Spleen (tissue), 11 donors: ENCODE measurements at regions not wholly inside any gene's neighbourhood (a gene's known extent, or its start where the extent isn't known, plus 50 kb on each side); places are given as distances from the start of the nearest gene placed in this dataset.
"Not testable (repeated sequence)": the region's sequence is repeated elsewhere in the genome, so short reads cannot be mapped to it uniquely, and the experiment has no call there.

Source experiments
- DNase-seq: peaks from one replicate; pipeline ENCODE4 v3.0.0-alpha.2; 2020
- H3K27ac ChIP-seq, 8 donors: fragments of 200-600 bp; sonication (generic) in 7 of 8; 1 replicate in 4 of 8; 2 replicates in 4 of 8; pipeline versions ENCODE4 v1.5.0 to v1.8.0; 2016 to 2021; ENCODE audit warnings: inconsistent platforms in 4 of 8, mild to moderate bottlenecking in 4 of 8, moderate library complexity in 1 of 8
- H3K27me3 ChIP-seq, 7 donors: fragments of 200-600 bp; sonication (generic) in 6 of 7; replicated peaks in 1 of 7; 1 replicate in 4 of 7; 2 replicates in 3 of 7; pipeline versions ENCODE4 v1.5.0 to v1.8.0; 2016 to 2021; ENCODE audit warnings: inconsistent platforms in 3 of 7, mild to moderate bottlenecking in 1 of 7
- H3K36me3 ChIP-seq, 6 donors: fragments of 200-600 bp; sonication (generic) in 5 of 6; 1 replicate in 4 of 6; 2 replicates in 2 of 6; pipeline versions ENCODE4 v1.5.0 to v1.8.0; 2016 to 2021; ENCODE audit warnings: inconsistent platforms in 2 of 6
- H3K4me1 ChIP-seq, 6 donors: fragments of 200-600 bp; sonication (generic) in 5 of 6; 1 replicate in 3 of 6; 2 replicates in 3 of 6; pipeline versions ENCODE4 v1.5.0 to v1.8.0; 2016 to 2021; ENCODE audit warnings: inconsistent platforms in 3 of 6
- H3K4me3 ChIP-seq, 8 donors: fragments of 200-600 bp; sonication (generic) in 7 of 8; 1 replicate in 4 of 8; 2 replicates in 4 of 8; pipeline versions ENCODE4 v1.5.0 to v1.8.0; 2016 to 2021; ENCODE audit warnings: inconsistent platforms in 4 of 8, mild to moderate bottlenecking in 4 of 8, moderate library complexity in 2 of 8
- H3K9me3 ChIP-seq, 8 donors: fragments of 200-600 bp; sonication (generic) in 7 of 8; 1 replicate in 4 of 8; 2 replicates in 4 of 8; pipeline versions ENCODE4 v1.5.0 to v1.8.0; 2016 to 2021; ENCODE audit warnings: inconsistent platforms in 4 of 8
- POLR2A ChIP-seq, 3 donors: fragments of 450-650 bp; IDR thresholded peaks; one replicate each; pipeline ENCODE4 v1.5.1; 2017; ENCODE audit warnings: antibody characterized with exemption in 3 of 3, mild to moderate bottlenecking in 1 of 3
- POLR2AphosphoS5 ChIP-seq, 3 donors: sonication (generic); formaldehyde crosslinking; IDR thresholded peaks; one replicate each; pipeline ENCODE4 v1.5.1; 2017; ENCODE audit warnings: antibody characterized with exemption in 3 of 3
- WGBS, 5 donors: extraction: QIAGEN DNeasy Blood & Tissue Kit in 3 of 5; methylation state at CpG; one replicate each; pipeline versions ENCODE4 v1.1.5 to v1.1.7; 2013 to 2018; 5-methylcytosine and 5-hydroxymethylcytosine counted together
- intact Hi-C: fragments of 100-400 bp; cut with DNase I; formaldehyde crosslinking; loops from one replicate; pipeline ENCODE4 v1.15.0; 2023; ENCODE audit warnings: low total_unique reads
- TF ChIP-seq, protein P1 (sequence below), 11 experiments: fragments of 200-600 bp in 7 of 11; fragments of 450-650 bp in 4 of 11; sonication (generic) in 4 of 11; IDR thresholded peaks in 8 of 11; conservative IDR thresholded peaks in 3 of 11; 1 replicate in 7 of 11; 2 replicates in 4 of 11; pipeline versions ENCODE4 v1.4.0 to v1.8.0; 2016 to 2021; ENCODE audit warnings: antibody characterized with exemption in 11 of 11, inconsistent platforms in 4 of 11, mild to moderate bottlenecking in 1 of 11
- donor health status: healthy with polysubstance abuse.
- donor health status: DM: no; HTN: no; CAD: no; lungs with moderate emphysema.
- donor health status: DM: no; HTN: no; CAD: no.
- donor health status: Bipolar disorder and iron deficiency.
- donor health status: healthy.
- donor health status: DM: no; HTN: no; CAD: no.
- donor health status: DM: yes; HTN: yes; CAD: no.

DNA sequence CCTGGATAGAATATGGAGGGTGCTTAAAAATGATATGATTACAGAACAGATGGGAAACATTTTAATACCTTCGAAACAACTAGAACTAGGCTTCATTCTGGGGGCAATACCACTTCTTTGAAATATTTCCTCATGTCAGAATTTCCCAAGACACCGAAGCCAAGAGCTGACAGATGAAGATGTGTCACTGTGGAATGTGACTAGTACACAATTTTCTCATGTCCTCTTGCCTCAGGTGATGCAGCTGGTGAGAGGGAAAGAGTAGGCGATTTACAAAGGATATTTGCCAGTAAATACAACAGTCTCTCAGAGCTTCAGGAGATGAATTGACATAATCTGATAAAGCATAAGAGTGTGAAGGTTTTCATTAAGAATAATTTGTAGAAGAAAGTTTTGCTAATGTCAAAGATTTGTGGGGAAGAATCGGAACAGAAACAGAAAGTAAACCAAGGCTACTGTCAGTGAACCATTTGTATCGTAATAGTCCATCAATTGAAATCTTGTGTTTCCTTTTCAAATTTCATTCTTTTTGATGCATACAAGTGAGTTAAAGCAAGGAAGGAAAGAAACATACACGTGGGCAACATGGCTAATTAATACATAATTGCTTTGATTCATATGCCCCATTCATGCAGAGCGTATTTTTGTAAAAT is 164.7 kb upstream of the CCN2 start:
- Histone ChIP-seq H3K4me3 (peak overlapping the region in 7 of 8 donors; percentile 0 to 55 (median 6)), H3K9me3 (peaks cover 0 to 4% (median 2%) of the 10 kb centered on the region in 8 donors), H3K36me3 (no peaks in the 10 kb centered on the region), H3K27me3 (no peaks in the 10 kb centered on the region), H3K27ac (peak overlapping the region in 7 of 8 donors; percentile 16 to 67 (median 58)), H3K4me1 (no peaks in the 10 kb centered on the region)
- DNase-seq: no peak
- intact Hi-C loops: no loop called here
- TF ChIP-seq POLR2AphosphoS5 (IDR thresholded peaks at IDR 0.05): no peak
- TF ChIP-seq POLR2A (IDR thresholded peaks at IDR 0.05): no peak
- TF ChIP-seq, protein P1, sequence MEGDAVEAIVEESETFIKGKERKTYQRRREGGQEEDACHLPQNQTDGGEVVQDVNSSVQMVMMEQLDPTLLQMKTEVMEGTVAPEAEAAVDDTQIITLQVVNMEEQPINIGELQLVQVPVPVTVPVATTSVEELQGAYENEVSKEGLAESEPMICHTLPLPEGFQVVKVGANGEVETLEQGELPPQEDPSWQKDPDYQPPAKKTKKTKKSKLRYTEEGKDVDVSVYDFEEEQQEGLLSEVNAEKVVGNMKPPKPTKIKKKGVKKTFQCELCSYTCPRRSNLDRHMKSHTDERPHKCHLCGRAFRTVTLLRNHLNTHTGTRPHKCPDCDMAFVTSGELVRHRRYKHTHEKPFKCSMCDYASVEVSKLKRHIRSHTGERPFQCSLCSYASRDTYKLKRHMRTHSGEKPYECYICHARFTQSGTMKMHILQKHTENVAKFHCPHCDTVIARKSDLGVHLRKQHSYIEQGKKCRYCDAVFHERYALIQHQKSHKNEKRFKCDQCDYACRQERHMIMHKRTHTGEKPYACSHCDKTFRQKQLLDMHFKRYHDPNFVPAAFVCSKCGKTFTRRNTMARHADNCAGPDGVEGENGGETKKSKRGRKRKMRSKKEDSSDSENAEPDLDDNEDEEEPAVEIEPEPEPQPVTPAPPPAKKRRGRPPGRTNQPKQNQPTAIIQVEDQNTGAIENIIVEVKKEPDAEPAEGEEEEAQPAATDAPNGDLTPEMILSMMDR (IDR thresholded peaks at IDR 0.05 in 8 of 11, conservative IDR thresholded peaks at IDR 0.05 in 3 of 11): no peak
- WGBS, 5 donors: 60 to 69% (median 66%) methylated on average over 7 of the region's 7 CpGs

DNA sequence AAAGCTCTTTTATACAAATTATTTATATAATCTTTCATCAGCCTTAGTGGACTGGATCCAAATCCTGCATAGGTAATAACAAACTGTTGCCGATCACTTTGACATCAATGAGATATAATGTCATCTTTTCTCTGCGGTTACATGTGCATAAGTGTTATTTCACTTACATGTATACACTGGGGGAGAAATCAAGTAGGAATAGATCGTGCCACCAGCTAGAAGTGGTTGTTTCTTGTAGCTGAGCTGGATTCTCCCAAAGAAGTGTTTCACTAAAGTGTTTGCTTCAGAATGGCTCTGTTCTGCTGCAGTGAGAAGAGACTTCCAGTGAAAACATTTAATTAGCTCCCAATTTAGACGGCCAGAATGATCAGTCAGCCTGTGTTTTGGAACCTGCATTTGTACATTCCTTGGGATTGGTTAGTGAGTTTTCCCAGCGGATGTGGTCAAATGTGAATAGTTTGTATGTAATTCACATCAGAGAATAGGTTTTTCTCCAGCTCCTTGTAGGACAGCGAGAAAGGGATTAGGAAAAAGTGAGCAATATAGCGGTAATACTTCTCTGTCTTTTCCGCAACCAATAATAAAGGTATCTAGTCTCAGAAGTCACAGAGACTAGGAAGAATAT is 163.1 kb upstream of the CCN2 start:
- Histone ChIP-seq H3K4me3 (no peak overlapping the region), H3K4me1 (no peaks in the 10 kb centered on the region), H3K9me3 (peaks cover 3 to 19% (median 18%) of the 10 kb centered on the region in 8 donors), H3K27ac (no peak overlapping the region), H3K27me3 (no peaks in the 10 kb centered on the region), H3K36me3 (no peaks in the 10 kb centered on the region)
- intact Hi-C loops: no loop called here
- TF ChIP-seq, protein P1 (IDR thresholded peaks at IDR 0.05 in 8 of 11, conservative IDR thresholded peaks at IDR 0.05 in 3 of 11): no peak
- no peak for DNase-seq
- WGBS, 5 donors: 91 to 95% (median 92%) methylated on average over 8 of the region's 8 CpGs

DNA sequence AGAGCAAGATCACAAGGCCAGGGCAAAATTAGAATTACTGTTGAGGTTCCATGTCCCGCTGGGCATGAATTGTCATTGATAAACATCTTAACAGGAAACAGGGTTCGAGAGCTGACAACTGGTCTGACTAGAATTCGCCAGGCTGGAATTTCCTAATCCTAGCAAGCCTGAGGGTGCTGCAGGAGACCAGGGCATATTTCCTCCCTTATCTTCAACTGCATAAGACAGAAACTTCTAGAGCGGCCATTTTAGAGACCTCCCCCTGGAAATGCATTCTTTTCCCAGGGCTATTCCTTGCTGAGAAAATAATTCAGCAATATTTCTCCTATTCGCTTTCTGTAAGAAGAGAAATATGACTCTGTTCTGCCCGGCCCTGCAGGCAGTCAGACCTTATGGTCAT is 158.6 kb upstream of the CCN2 start:
- intact Hi-C loops, H3K27me3 ChIP-seq, H3K4me1 ChIP-seq, DNase-seq, H3K27ac ChIP-seq, H3K4me3 ChIP-seq, H3K36me3 ChIP-seq: not testable (repeated sequence)
- peaks cover 4 to 39% (median 33%) of the 10 kb centered on the region in 8 donors for H3K9me3 ChIP-seq
- 79 to 89% (median 87%) methylated on average over 6 of the region's 6 CpGs for WGBS, 5 donors

DNA sequence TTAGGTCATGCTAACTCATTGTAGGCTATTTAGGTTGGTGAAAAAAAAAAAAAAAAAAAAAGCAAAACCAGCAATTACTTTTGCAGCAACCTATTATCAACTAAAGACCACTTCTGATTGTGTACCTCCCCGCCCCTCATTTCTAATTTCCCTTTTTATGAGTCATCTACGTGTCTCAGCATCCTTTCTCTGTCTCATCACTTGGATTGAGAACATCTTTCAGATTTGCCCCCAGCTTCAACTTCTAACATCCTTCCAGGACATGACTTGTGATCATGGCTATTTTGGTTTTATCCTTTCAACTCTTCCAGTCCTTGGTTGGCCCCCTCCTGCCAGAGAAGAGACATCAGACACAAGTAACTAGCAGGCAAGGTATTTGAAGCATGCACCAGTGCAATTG is 156.7 kb upstream of the CCN2 start:
- Histone ChIP-seq H3K36me3 (no peaks in the 10 kb centered on the region), H3K4me1 (no peaks in the 10 kb centered on the region), H3K9me3 (peaks cover 4 to 45% (median 33%) of the 10 kb centered on the region in 8 donors), H3K27me3 (no peaks in the 10 kb centered on the region), H3K27ac (no peak overlapping the region), H3K4me3 (no peak overlapping the region)
- 65 to 86% (median 67%) methylated on average over 2 of the region's 2 CpGs for WGBS, 5 donors
- intact Hi-C loops: no loop called here
- TF ChIP-seq, protein P1 (IDR thresholded peaks at IDR 0.05 in 8 of 11, conservative IDR thresholded peaks at IDR 0.05 in 3 of 11): no peak
- no peak for TF ChIP-seq POLR2A (IDR thresholded peaks at IDR 0.05)
- no peak for TF ChIP-seq POLR2AphosphoS5 (IDR thresholded peaks at IDR 0.05)
- no peak for DNase-seq
